Right atrium auricular region (tissue), 2 donors: ENCODE measurements at regions not wholly inside any gene's neighbourhood (a gene's known extent, or its start where the extent isn't known, plus 50 kb on each side); places are given as distances from the start of the nearest gene placed in this dataset.

Source experiments
- DNase-seq: peaks from one replicate; pipeline ENCODE4 v3.0.0-alpha.2; 2019; ENCODE audit warnings: low spot score
- H3K27ac ChIP-seq, 2 donors: fragments of 200-600 bp; sonication (generic); 1 replicate in 1 of 2; 2 replicates in 1 of 2; pipeline ENCODE4 v1.5.1; 2016 to 2019
- H3K27me3 ChIP-seq, 2 donors: fragments of 200-600 bp; sonication (generic); one replicate each; pipeline versions ENCODE4 v1.5.1 to v1.6.0; 2017 to 2019
- H3K36me3 ChIP-seq: fragments of 200-600 bp; sonication (generic); one replicate; pipeline ENCODE4 v1.5.1; 2016
- H3K4me1 ChIP-seq, 2 donors: fragments of 200-600 bp; sonication (generic); one replicate each; pipeline versions ENCODE4 v1.5.1 to v1.6.0; 2017 to 2019
- H3K4me3 ChIP-seq, 2 donors: fragments of 200-600 bp; sonication (generic); 1 replicate in 1 of 2; 2 replicates in 1 of 2; pipeline ENCODE4 v1.5.1; 2017 to 2019; ENCODE audit warnings: mild to moderate bottlenecking in 1 of 2, moderate library complexity in 1 of 2
- H3K9me3 ChIP-seq, 2 donors: fragments of 200-600 bp; sonication (generic); one replicate each; pipeline ENCODE4 v1.5.1; 2019
- TF ChIP-seq, protein P1 (sequence below), 2 donors: fragments of 200-600 bp; sonication (generic); IDR thresholded peaks; one replicate each; pipeline ENCODE4 v1.5.1; 2019; ENCODE audit warnings: antibody characterized with exemption in 2 of 2

DNA sequence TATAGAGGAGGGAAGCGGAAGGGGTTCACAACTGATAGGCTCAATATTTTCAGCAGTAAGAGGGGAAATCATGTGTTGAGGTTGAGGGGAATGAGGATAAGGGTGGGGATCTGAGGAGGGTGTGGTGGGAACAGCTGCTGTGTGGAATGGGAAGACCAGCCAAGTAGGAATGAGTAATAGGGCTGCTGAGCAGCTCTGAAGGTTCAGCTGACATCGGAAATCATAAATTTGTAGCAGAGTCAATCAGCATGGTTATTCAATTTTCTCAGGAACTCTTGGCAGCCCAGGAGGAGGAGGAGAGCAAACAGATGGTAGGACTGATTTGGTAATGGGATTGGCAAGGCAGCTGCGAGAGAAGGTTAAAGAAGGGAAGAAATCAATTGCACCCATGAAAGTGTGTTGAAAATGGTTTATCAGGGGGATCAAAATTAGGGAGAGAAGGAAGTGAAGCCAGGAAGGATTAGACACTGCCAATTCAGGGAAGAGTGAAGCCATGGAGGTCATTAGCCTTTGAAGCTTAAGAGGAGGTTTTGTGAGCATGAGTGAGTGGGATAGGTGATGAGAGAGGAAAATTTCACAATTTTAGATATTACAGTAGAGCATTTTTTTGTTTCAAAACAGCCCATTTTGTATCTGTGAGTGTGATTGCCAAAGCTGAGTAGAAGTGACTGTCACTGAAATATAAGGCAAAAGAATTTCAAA, 82.6 kb downstream of the PCDH7 start:
- no peak for DNase-seq
- no peaks in the 10 kb centered on the region for H3K27me3 ChIP-seq
- no peaks in the 10 kb centered on the region for H3K9me3 ChIP-seq
- H3K36me3 ChIP-seq = no peaks in the 10 kb centered on the region
- no peaks in the 10 kb centered on the region for H3K4me1 ChIP-seq
- TF ChIP-seq, protein P1, sequence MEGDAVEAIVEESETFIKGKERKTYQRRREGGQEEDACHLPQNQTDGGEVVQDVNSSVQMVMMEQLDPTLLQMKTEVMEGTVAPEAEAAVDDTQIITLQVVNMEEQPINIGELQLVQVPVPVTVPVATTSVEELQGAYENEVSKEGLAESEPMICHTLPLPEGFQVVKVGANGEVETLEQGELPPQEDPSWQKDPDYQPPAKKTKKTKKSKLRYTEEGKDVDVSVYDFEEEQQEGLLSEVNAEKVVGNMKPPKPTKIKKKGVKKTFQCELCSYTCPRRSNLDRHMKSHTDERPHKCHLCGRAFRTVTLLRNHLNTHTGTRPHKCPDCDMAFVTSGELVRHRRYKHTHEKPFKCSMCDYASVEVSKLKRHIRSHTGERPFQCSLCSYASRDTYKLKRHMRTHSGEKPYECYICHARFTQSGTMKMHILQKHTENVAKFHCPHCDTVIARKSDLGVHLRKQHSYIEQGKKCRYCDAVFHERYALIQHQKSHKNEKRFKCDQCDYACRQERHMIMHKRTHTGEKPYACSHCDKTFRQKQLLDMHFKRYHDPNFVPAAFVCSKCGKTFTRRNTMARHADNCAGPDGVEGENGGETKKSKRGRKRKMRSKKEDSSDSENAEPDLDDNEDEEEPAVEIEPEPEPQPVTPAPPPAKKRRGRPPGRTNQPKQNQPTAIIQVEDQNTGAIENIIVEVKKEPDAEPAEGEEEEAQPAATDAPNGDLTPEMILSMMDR (IDR thresholded peaks at IDR 0.05) = no peak
- no peak overlapping the region for H3K4me3 ChIP-seq
- H3K27ac ChIP-seq = no peak overlapping the region

DNA sequence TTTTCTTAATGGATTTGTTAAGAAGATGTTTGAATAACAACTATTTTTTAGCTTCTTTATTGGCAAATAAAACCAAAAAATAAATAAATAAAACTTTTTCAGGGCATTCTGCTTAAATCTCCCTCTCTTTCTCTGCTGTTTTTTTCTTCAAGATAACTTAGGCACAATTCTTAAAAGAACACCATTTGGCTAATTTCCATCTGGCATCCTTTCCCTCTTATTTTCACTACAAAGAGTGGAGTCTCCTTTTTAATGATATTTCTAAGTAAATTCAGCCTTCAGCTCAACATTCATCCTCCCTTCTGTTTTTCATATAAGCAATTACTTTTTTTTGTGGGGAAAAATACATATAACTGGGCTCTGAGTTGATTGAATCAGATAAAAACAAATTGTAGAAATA, 88.1 kb downstream of the PCDH7 start:
- H3K4me1 ChIP-seq = no peaks in the 10 kb centered on the region
- TF ChIP-seq, protein P1 (IDR thresholded peaks at IDR 0.05) = no peak
- DNase-seq = no peak
- H3K36me3 ChIP-seq = no peaks in the 10 kb centered on the region
- no peaks in the 10 kb centered on the region for H3K9me3 ChIP-seq
- no peak overlapping the region for H3K27ac ChIP-seq
- no peak overlapping the region for H3K4me3 ChIP-seq
- no peaks in the 10 kb centered on the region for H3K27me3 ChIP-seq

DNA sequence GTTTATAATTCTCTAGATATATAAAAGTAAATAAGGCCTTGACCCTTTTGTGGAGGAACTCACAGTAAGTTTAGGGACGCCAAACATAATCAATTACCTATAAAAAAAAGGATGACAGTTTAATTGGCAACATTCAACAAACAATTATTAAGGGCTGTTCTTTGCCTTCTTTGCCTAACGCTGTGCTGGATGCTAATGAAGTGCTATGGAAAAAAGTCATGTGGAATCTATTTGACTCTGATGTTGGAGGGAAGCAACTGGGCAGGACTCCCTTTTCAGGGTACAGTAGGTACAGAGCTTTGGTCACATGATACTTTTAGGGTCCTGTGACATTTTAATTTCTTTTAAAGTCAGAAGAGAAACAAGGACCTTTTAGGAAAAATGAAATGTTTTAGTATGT, 91.1 kb downstream of the PCDH7 start:
- TF ChIP-seq, protein P1 (IDR thresholded peaks at IDR 0.05) = no peak
- Histone ChIP-seq H3K36me3 (no peaks in the 10 kb centered on the region), H3K4me1 (no peaks in the 10 kb centered on the region), H3K9me3 (no peaks in the 10 kb centered on the region), H3K27ac (no peak overlapping the region), H3K4me3 (no peak overlapping the region), H3K27me3 (no peaks in the 10 kb centered on the region)
- no peak for DNase-seq

DNA sequence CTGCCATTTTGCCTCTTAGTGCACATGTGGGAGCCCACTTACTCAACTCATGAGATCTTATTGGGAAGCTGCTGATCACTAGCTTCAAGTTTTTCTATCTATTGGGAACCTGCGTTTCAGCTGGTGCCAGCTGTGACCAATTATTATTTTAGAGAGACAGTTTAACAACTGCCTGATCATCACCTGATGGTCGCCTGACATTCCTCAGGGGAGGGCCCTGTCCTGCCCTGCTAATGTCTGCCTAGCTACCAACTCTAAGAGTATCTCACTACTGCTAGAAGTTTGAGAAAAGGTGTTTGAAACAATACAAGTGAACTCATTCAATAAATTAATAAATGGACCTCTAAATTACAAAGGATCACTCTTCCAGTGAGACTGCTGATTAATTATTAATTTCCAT, 95.5 kb downstream of the PCDH7 start:
- Histone ChIP-seq H3K4me3 (no peak overlapping the region), H3K36me3 (no peaks in the 10 kb centered on the region), H3K27ac (no peak overlapping the region), H3K27me3 (no peaks in the 10 kb centered on the region), H3K4me1 (no peaks in the 10 kb centered on the region), H3K9me3 (no peaks in the 10 kb centered on the region)
- TF ChIP-seq, protein P1 (IDR thresholded peaks at IDR 0.05) = no peak
- no peak for DNase-seq

GRCh38 chr4:30817447-30817846, 97.3 kb downstream of the PCDH7 start:
- H3K36me3 ChIP-seq = no peaks in the 10 kb centered on the region
- no peaks in the 10 kb centered on the region for H3K27me3 ChIP-seq
- no peak for DNase-seq
- no peaks in the 10 kb centered on the region for H3K4me1 ChIP-seq
- H3K9me3 ChIP-seq = no peaks in the 10 kb centered on the region
- no peak overlapping the region for H3K27ac ChIP-seq
- TF ChIP-seq, protein P1 (IDR thresholded peaks at IDR 0.05) = no peak
- H3K4me3 ChIP-seq = no peak overlapping the region

DNA sequence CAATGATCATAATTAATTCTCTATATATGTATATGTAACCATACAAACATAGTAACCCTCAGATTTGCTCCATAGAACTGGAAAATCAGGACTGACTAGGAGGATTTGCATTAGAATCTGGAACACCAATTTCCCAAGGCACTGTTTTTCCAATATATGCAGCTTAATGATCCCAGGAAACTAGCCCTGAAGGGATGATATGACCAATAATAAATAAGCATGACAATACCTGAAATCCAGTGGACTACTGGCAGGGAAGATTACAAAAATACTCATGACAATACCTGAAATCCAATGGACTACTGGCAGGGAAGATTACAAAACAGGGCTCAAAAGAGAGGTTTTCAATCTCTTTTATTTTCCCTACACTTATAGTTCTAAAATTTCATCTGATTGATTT, 98.4 kb downstream of the PCDH7 start:
- Histone ChIP-seq H3K4me1 (no peaks in the 10 kb centered on the region), H3K27ac (no peak overlapping the region)
- no peak for DNase-seq

More for the DNA sequence above, 98.4 kb downstream of the PCDH7 start:
- H3K36me3 ChIP-seq = no peaks in the 10 kb centered on the region
- TF ChIP-seq, protein P1 (IDR thresholded peaks at IDR 0.05) = no peak
- H3K27me3 ChIP-seq = no peaks in the 10 kb centered on the region
- no peak overlapping the region for H3K4me3 ChIP-seq
- no peaks in the 10 kb centered on the region for H3K9me3 ChIP-seq
